ENCODE measurements at regions not wholly inside any gene's neighbourhood (a gene's known extent, or its start where the extent isn't known, plus 50 kb on each side); places are given as distances from the start of the nearest gene placed in this dataset.

- H3K4me1 ChIP-seq (ENCODE audit: control insufficient read depth in 3 of 3, insufficient read depth in 3 of 3, low read length in 3 of 3) = no peaks in the 10 kb centered on the region
- H3K9me3 ChIP-seq (ENCODE audit: control insufficient read depth in 3 of 3, low read length in 3 of 3) = no peaks in the 10 kb centered on the region
- H3K4me3 ChIP-seq (ENCODE audit: low read length in 3 of 3) = no peak overlapping the region
- no peak overlapping the region for H3K9ac ChIP-seq (ENCODE audit: low read depth in 1 of 3, low read length in 3 of 3)
- H3K27ac ChIP-seq (ENCODE audit: low read depth, low read length) = no peak overlapping the region
- no peaks in the 10 kb centered on the region for H3K36me3 ChIP-seq (ENCODE audit: control insufficient read depth in 3 of 3, insufficient read depth in 3 of 3, low read length in 3 of 3)
- peaks cover 0 to 6% (median 2%) of the 10 kb centered on the region in 3 donors for H3K27me3 ChIP-seq (ENCODE audit: control insufficient read depth in 3 of 3, insufficient read depth in 3 of 3, low read length in 3 of 3)
Observed at GRCh38 chr7:35552691-35553090, 142.2 kb downstream of the HERPUD2 start.

GRCh38 chr7:35551321-35552081 is 143.4 kb downstream of the HERPUD2 start:
- H3K9ac ChIP-seq (ENCODE audit: low read depth in 1 of 3, low read length in 3 of 3) = no peak overlapping the region
- H3K27me3 ChIP-seq (ENCODE audit: control insufficient read depth in 3 of 3, insufficient read depth in 3 of 3, low read length in 3 of 3) = peaks cover 0 to 6% (median 3%) of the 10 kb centered on the region in 3 donors
- no peak overlapping the region for H3K27ac ChIP-seq (ENCODE audit: low read depth, low read length)
- H3K36me3 ChIP-seq (ENCODE audit: control insufficient read depth in 3 of 3, insufficient read depth in 3 of 3, low read length in 3 of 3) = no peaks in the 10 kb centered on the region
- no peaks in the 10 kb centered on the region for H3K4me1 ChIP-seq (ENCODE audit: control insufficient read depth in 3 of 3, insufficient read depth in 3 of 3, low read length in 3 of 3)
- H3K4me3 ChIP-seq (ENCODE audit: low read length in 3 of 3) = no peak overlapping the region
- H3K9me3 ChIP-seq (ENCODE audit: control insufficient read depth in 3 of 3, low read length in 3 of 3) = no peaks in the 10 kb centered on the region

GRCh38 chr7:35550831-35551230 is 144.1 kb downstream of the HERPUD2 start:
- no peaks in the 10 kb centered on the region for H3K36me3 ChIP-seq (ENCODE audit: control insufficient read depth in 3 of 3, insufficient read depth in 3 of 3, low read length in 3 of 3)
- H3K4me3 ChIP-seq (ENCODE audit: low read length in 3 of 3) = no peak overlapping the region
- H3K27me3 ChIP-seq (ENCODE audit: control insufficient read depth in 3 of 3, insufficient read depth in 3 of 3, low read length in 3 of 3) = peaks cover 0 to 6% (median 3%) of the 10 kb centered on the region in 3 donors
- H3K4me1 ChIP-seq (ENCODE audit: control insufficient read depth in 3 of 3, insufficient read depth in 3 of 3, low read length in 3 of 3) = no peaks in the 10 kb centered on the region
- H3K9me3 ChIP-seq (ENCODE audit: control insufficient read depth in 3 of 3, low read length in 3 of 3) = no peaks in the 10 kb centered on the region
- H3K27ac ChIP-seq (ENCODE audit: low read depth, low read length) = no peak overlapping the region
- H3K9ac ChIP-seq (ENCODE audit: low read depth in 1 of 3, low read length in 3 of 3) = no peak overlapping the region

- no peaks in the 10 kb centered on the region for H3K4me1 ChIP-seq (ENCODE audit: control insufficient read depth in 3 of 3, insufficient read depth in 3 of 3, low read length in 3 of 3)
- H3K27ac ChIP-seq (ENCODE audit: low read depth, low read length) = no peak overlapping the region
- H3K27me3 ChIP-seq (ENCODE audit: control insufficient read depth in 3 of 3, insufficient read depth in 3 of 3, low read length in 3 of 3) = peaks cover 0 to 6% (median 3%) of the 10 kb centered on the region in 3 donors
- no peak overlapping the region for H3K4me3 ChIP-seq (ENCODE audit: low read length in 3 of 3)
- H3K9ac ChIP-seq (ENCODE audit: low read depth in 1 of 3, low read length in 3 of 3) = no peak overlapping the region
- no peaks in the 10 kb centered on the region for H3K9me3 ChIP-seq (ENCODE audit: control insufficient read depth in 3 of 3, low read length in 3 of 3)
- no peaks in the 10 kb centered on the region for H3K36me3 ChIP-seq (ENCODE audit: control insufficient read depth in 3 of 3, insufficient read depth in 3 of 3, low read length in 3 of 3)
Observed at GRCh38 chr7:35549781-35550180, 145.2 kb downstream of the HERPUD2 start.

- H3K9ac ChIP-seq (ENCODE audit: low read depth in 1 of 3, low read length in 3 of 3) = no peak overlapping the region
- no peak overlapping the region for H3K27ac ChIP-seq (ENCODE audit: low read depth, low read length)
- no peak overlapping the region for H3K4me3 ChIP-seq (ENCODE audit: low read length in 3 of 3)
- no peaks in the 10 kb centered on the region for H3K9me3 ChIP-seq (ENCODE audit: control insufficient read depth in 3 of 3, low read length in 3 of 3)
- H3K27me3 ChIP-seq (ENCODE audit: control insufficient read depth in 3 of 3, insufficient read depth in 3 of 3, low read length in 3 of 3) = peaks cover 0 to 6% (median 3%) of the 10 kb centered on the region in 3 donors
- no peaks in the 10 kb centered on the region for H3K36me3 ChIP-seq (ENCODE audit: control insufficient read depth in 3 of 3, insufficient read depth in 3 of 3, low read length in 3 of 3)
- no peaks in the 10 kb centered on the region for H3K4me1 ChIP-seq (ENCODE audit: control insufficient read depth in 3 of 3, insufficient read depth in 3 of 3, low read length in 3 of 3)
Observed at GRCh38 chr7:35548291-35548690, 146.6 kb downstream of the HERPUD2 start.

GRCh38 chr7:35546691-35547429 is 148.1 kb downstream of the HERPUD2 start:
- H3K4me3 ChIP-seq (ENCODE audit: low read length in 3 of 3) = no peak overlapping the region
- H3K27ac ChIP-seq (ENCODE audit: low read depth, low read length) = no peak overlapping the region
- peaks cover 0 to 6% (median 3%) of the 10 kb centered on the region in 3 donors for H3K27me3 ChIP-seq (ENCODE audit: control insufficient read depth in 3 of 3, insufficient read depth in 3 of 3, low read length in 3 of 3)
- no peaks in the 10 kb centered on the region for H3K36me3 ChIP-seq (ENCODE audit: control insufficient read depth in 3 of 3, insufficient read depth in 3 of 3, low read length in 3 of 3)
- H3K4me1 ChIP-seq (ENCODE audit: control insufficient read depth in 3 of 3, insufficient read depth in 3 of 3, low read length in 3 of 3) = no peaks in the 10 kb centered on the region
- no peak overlapping the region for H3K9ac ChIP-seq (ENCODE audit: low read depth in 1 of 3, low read length in 3 of 3)
- no peaks in the 10 kb centered on the region for H3K9me3 ChIP-seq (ENCODE audit: control insufficient read depth in 3 of 3, low read length in 3 of 3)

- Histone ChIP-seq H3K4me3 (ENCODE audit: low read length in 3 of 3) (no peak overlapping the region), H3K27me3 (ENCODE audit: control insufficient read depth in 3 of 3, insufficient read depth in 3 of 3, low read length in 3 of 3) (peaks cover 0 to 6% (median 3%) of the 10 kb centered on the region in 3 donors), H3K27ac (ENCODE audit: low read depth, low read length) (no peak overlapping the region), H3K9ac (ENCODE audit: low read depth in 1 of 3, low read length in 3 of 3) (no peak overlapping the region), H3K9me3 (ENCODE audit: control insufficient read depth in 3 of 3, low read length in 3 of 3) (no peaks in the 10 kb centered on the region), H3K36me3 (ENCODE audit: control insufficient read depth in 3 of 3, insufficient read depth in 3 of 3, low read length in 3 of 3) (no peaks in the 10 kb centered on the region), H3K4me1 (ENCODE audit: control insufficient read depth in 3 of 3, insufficient read depth in 3 of 3, low read length in 3 of 3) (no peaks in the 10 kb centered on the region)
Observed at GRCh38 chr7:35545831-35546230, 149.1 kb downstream of the HERPUD2 start.

GRCh38 chr7:35544028-35544742 is 150.8 kb downstream of the HERPUD2 start:
- peaks cover 0 to 6% (median 3%) of the 10 kb centered on the region in 3 donors for H3K27me3 ChIP-seq (ENCODE audit: control insufficient read depth in 3 of 3, insufficient read depth in 3 of 3, low read length in 3 of 3)
- H3K9me3 ChIP-seq (ENCODE audit: control insufficient read depth in 3 of 3, low read length in 3 of 3) = no peaks in the 10 kb centered on the region
- H3K36me3 ChIP-seq (ENCODE audit: control insufficient read depth in 3 of 3, insufficient read depth in 3 of 3, low read length in 3 of 3) = no peaks in the 10 kb centered on the region
- H3K9ac ChIP-seq (ENCODE audit: low read depth in 1 of 3, low read length in 3 of 3) = no peak overlapping the region
- no peaks in the 10 kb centered on the region for H3K4me1 ChIP-seq (ENCODE audit: control insufficient read depth in 3 of 3, insufficient read depth in 3 of 3, low read length in 3 of 3)
- H3K4me3 ChIP-seq (ENCODE audit: low read length in 3 of 3) = no peak overlapping the region
- H3K27ac ChIP-seq (ENCODE audit: low read depth, low read length) = no peak overlapping the region

GRCh38 chr7:35537067-35538023 is 157.6 kb downstream of the HERPUD2 start:
- peaks cover 0 to 15% (median 3%) of the 10 kb centered on the region in 3 donors for H3K27me3 ChIP-seq (ENCODE audit: control insufficient read depth in 3 of 3, insufficient read depth in 3 of 3, low read length in 3 of 3)
- H3K4me3 ChIP-seq (ENCODE audit: low read length in 3 of 3) = peak overlapping the region in 2 of 3 donors; percentile 54 to 61
- no peaks in the 10 kb centered on the region for H3K36me3 ChIP-seq (ENCODE audit: control insufficient read depth in 3 of 3, insufficient read depth in 3 of 3, low read length in 3 of 3)
- H3K27ac ChIP-seq (ENCODE audit: low read depth, low read length) = no peak overlapping the region
- H3K4me1 ChIP-seq (ENCODE audit: control insufficient read depth in 3 of 3, insufficient read depth in 3 of 3, low read length in 3 of 3) = peaks cover 0 to 2% (median 0%) of the 10 kb centered on the region in 3 donors
- no peaks in the 10 kb centered on the region for H3K9me3 ChIP-seq (ENCODE audit: control insufficient read depth in 3 of 3, low read length in 3 of 3)
- no peak overlapping the region for H3K9ac ChIP-seq (ENCODE audit: low read depth in 1 of 3, low read length in 3 of 3)

Measured in skeletal muscle tissue (tissue), 3 donors.